HL-60 (cell line): ENCODE measurements at regions not wholly inside any gene's neighbourhood (a gene's known extent, or its start where the extent isn't known, plus 50 kb on each side); places are given as distances from the start of the nearest gene placed in this dataset.

Experiments
- DNase-seq, 2 experiments: peaks; one replicate each; pipeline ENCODE4 v3.0.0-alpha.2; 2010 to 2020; ENCODE audit warnings: low read depth in 1 of 2, low spot score in 1 of 2
- H3K27ac ChIP-seq: fragments of 250-450 bp; sonication (Bioruptor Pico); replicated peaks from 2 replicates; pipeline ENCODE4 v1.5.1; 2020; ENCODE audit warnings: mild to moderate bottlenecking, moderate library complexity
- H3K27me3 ChIP-seq: fragments of 250-450 bp; sonication (Bioruptor Pico); 2 replicates; pipeline ENCODE4 v1.5.1; 2021; ENCODE audit warnings: mild to moderate bottlenecking, moderate library complexity; ENCODE audit not compliant: insufficient read depth, poor library complexity, severe bottlenecking
- H3K4me3 ChIP-seq: replicated peaks from 2 replicates; pipeline ENCODE4 v1.5.1; 2011; ENCODE audit warnings: mild to moderate bottlenecking, control low read depth, low read length; ENCODE audit not compliant: insufficient read depth
- GABPA ChIP-seq: IDR thresholded peaks from 2 replicates; pipeline ENCODE4 v1.6.1; 2012; ENCODE audit warnings: low read depth
- POLR2AphosphoS5 ChIP-seq: IDR thresholded peaks from 2 replicates; pipeline ENCODE4 v1.6.1; 2012; ENCODE audit warnings: low read depth
- SPI1 ChIP-seq: IDR thresholded peaks from 2 replicates; pipeline ENCODE4 v1.6.1; 2012; ENCODE audit warnings: low read depth, mild to moderate bottlenecking, borderline replicate concordance
- TF ChIP-seq, protein P1 (sequence below): IDR thresholded peaks from 2 replicates; pipeline ENCODE4 v1.6.1; 2012; ENCODE audit warnings: low read depth; ENCODE audit not compliant: insufficient replicate concordance
- TF ChIP-seq, protein P2 (sequence below): IDR thresholded peaks from one replicate; pipeline ENCODE4 v1.5.1; 2011; ENCODE audit warnings: low read length, control low read depth, inconsistent platforms; ENCODE audit not compliant: insufficient read depth

DNA sequence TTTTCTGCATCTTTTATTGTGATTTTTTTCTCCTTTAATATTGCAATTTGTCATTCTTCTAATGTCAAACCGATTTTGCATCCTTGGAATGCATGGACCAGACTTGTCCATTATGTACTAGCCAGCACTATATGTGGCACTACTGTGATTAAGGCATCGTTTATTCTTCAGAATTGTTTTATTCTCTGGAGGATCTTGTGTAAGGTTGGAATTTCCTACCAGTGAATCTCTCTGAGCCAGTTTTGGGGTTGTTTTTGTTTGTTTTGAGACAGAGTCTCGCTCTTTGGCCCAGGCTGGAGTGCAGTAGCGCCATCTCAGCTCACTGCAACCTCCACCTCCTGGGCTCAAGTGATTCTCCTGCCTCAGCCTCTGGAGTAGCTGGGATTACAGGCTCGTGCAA is 58.5 kb downstream of the IGLL5 start:
- Histone ChIP-seq H3K27ac (no peak overlapping the region), H3K4me3 (no peak overlapping the region), H3K27me3 (peaks cover 10% of the 10 kb centered on the region)
- DNase-seq: no peak
- TF ChIP-seq, protein P1, sequence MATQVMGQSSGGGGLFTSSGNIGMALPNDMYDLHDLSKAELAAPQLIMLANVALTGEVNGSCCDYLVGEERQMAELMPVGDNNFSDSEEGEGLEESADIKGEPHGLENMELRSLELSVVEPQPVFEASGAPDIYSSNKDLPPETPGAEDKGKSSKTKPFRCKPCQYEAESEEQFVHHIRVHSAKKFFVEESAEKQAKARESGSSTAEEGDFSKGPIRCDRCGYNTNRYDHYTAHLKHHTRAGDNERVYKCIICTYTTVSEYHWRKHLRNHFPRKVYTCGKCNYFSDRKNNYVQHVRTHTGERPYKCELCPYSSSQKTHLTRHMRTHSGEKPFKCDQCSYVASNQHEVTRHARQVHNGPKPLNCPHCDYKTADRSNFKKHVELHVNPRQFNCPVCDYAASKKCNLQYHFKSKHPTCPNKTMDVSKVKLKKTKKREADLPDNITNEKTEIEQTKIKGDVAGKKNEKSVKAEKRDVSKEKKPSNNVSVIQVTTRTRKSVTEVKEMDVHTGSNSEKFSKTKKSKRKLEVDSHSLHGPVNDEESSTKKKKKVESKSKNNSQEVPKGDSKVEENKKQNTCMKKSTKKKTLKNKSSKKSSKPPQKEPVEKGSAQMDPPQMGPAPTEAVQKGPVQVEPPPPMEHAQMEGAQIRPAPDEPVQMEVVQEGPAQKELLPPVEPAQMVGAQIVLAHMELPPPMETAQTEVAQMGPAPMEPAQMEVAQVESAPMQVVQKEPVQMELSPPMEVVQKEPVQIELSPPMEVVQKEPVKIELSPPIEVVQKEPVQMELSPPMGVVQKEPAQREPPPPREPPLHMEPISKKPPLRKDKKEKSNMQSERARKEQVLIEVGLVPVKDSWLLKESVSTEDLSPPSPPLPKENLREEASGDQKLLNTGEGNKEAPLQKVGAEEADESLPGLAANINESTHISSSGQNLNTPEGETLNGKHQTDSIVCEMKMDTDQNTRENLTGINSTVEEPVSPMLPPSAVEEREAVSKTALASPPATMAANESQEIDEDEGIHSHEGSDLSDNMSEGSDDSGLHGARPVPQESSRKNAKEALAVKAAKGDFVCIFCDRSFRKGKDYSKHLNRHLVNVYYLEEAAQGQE: no peak
- no peak for TF ChIP-seq POLR2AphosphoS5
- TF ChIP-seq SPI1: no peak
- TF ChIP-seq, protein P2, sequence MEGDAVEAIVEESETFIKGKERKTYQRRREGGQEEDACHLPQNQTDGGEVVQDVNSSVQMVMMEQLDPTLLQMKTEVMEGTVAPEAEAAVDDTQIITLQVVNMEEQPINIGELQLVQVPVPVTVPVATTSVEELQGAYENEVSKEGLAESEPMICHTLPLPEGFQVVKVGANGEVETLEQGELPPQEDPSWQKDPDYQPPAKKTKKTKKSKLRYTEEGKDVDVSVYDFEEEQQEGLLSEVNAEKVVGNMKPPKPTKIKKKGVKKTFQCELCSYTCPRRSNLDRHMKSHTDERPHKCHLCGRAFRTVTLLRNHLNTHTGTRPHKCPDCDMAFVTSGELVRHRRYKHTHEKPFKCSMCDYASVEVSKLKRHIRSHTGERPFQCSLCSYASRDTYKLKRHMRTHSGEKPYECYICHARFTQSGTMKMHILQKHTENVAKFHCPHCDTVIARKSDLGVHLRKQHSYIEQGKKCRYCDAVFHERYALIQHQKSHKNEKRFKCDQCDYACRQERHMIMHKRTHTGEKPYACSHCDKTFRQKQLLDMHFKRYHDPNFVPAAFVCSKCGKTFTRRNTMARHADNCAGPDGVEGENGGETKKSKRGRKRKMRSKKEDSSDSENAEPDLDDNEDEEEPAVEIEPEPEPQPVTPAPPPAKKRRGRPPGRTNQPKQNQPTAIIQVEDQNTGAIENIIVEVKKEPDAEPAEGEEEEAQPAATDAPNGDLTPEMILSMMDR: no peak
- TF ChIP-seq GABPA: no peak

DNA sequence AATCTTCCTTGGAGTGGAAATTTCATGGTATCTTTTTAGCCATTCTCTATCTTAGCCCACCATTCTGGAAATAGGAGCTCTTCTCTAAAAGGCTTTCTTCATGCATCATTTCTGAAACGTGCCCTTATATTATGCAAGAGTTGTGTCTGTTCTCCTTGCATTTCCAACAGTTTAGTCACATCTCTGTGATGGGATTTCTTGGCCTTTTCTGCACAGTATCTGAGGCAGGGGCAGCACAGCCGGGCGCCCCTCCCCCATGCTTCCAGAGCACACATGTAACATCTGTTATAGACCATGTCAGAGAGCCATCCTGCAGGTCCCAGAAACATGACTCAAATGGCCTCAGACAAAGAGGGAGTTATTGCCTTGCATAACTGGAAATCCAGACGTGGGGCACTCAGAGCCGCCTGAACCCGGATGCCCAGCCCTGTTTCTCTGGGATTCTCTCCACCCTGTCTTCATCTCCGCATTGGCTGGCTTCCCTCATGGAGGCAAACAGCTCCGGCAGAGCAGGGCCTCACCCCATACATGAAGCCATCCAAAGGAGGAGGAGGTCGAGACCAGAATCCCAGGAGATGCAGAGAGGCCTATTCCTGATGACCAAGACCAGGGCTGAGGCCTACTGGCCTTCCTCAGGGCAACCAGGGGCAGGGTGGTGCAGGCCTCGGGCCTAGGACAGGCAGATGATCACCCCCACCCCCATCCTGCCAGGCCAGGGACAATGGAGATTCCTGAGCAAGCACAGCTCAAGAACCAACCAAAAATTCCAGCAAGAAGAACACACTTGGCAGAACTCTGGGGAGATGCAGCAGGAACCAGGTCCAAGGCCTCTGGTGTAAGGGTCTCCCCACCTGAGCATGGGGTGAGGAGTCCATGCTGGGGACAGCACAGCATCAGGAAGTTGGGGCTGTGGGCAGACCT is 61.3 kb downstream of the IGLL5 start:
- Histone ChIP-seq H3K27me3 (peaks cover 13% of the 10 kb centered on the region), H3K4me3 (no peak overlapping the region), H3K27ac (no peak overlapping the region)
- DNase-seq: no peak
- TF ChIP-seq, protein P1: no peak
- TF ChIP-seq POLR2AphosphoS5 (no peak), SPI1 (no peak), GABPA (no peak)
- TF ChIP-seq, protein P2: no peak

DNA sequence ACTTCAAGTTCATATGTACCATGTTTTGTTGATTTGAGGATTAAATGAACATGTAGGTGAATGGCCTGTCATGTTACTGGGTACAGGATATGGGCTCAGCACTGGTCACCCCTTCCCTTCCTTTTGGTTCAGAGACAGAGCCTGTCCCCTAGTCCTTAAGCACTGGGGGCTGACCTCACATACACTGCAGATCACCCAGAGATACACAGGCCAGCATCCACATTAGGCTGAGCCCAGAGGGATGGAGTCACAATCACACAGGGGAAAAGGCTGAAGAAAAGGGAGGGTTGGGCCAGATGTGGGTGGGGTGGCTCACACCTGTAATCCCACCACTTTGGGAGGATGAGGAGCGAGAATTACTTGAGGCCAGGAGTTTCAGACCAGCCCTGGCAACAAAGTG is 62.3 kb downstream of the IGLL5 start:
- no peak for DNase-seq
- Histone ChIP-seq H3K4me3 (no peak overlapping the region), H3K27me3 (peaks cover 19% of the 10 kb centered on the region), H3K27ac (no peak overlapping the region)
- TF ChIP-seq SPI1 (no peak), GABPA (no peak), POLR2AphosphoS5 (no peak)
- TF ChIP-seq, protein P1: no peak
- TF ChIP-seq, protein P2: no peak
